GM21423 (cell line): ENCODE measurements at regions not wholly inside any gene's neighbourhood (a gene's known extent, or its start where the extent isn't known, plus 50 kb on each side); places are given as distances from the start of the nearest gene placed in this dataset.

Experiments used
- ATAC-seq: cut with Tn5 transposase; IDR thresholded peaks from one replicate; pipeline ENCODE4 v1.9.1; 2021; ENCODE audit warnings: mild to moderate bottlenecking, moderate library complexity; ENCODE audit not compliant: unreplicated experiment

GRCh38 chr21:22842875-22843274 is 1844.7 kb downstream of the NCAM2 start:
- ATAC-seq: no peak

- no peak for ATAC-seq
These were observed 1857.4 kb downstream of the NCAM2 start for GRCh38 chr21:22855581-22855980.

GRCh38 chr21:22871692-22872091 is 1873.5 kb downstream of the NCAM2 start:
- ATAC-seq: no peak

GRCh38 chr21:22880573-22880972 is 1882.4 kb downstream of the NCAM2 start:
- no peak for ATAC-seq

GRCh38 chr21:22881131-22881530 is 1882.9 kb downstream of the NCAM2 start:
- ATAC-seq: no peak

GRCh38 chr21:22885079-22885478 is 1886.9 kb downstream of the NCAM2 start:
- no peak for ATAC-seq

GRCh38 chr21:22885614-22886013 is 1887.4 kb downstream of the NCAM2 start:
- ATAC-seq: no peak

- no peak for ATAC-seq
These were observed 1891.2 kb downstream of the NCAM2 start for GRCh38 chr21:22889445-22889844.

GRCh38 chr21:22890656-22891055 is 1892.4 kb downstream of the NCAM2 start:
- no peak for ATAC-seq

GRCh38 chr21:22892028-22892427 is 1893.8 kb downstream of the NCAM2 start:
- ATAC-seq: no peak

- no peak for ATAC-seq
These were observed 1894.5 kb downstream of the NCAM2 start for GRCh38 chr21:22892740-22893139.

GRCh38 chr21:22898051-22898665 is 1899.9 kb downstream of the NCAM2 start:
- no peak for ATAC-seq

- ATAC-seq: no peak
These were observed 1902.3 kb downstream of the NCAM2 start for GRCh38 chr21:22900490-22900889.

GRCh38 chr21:22903851-22904250 is 1905.6 kb downstream of the NCAM2 start:
- no peak for ATAC-seq

GRCh38 chr21:22904385-22904784 is 1906.2 kb downstream of the NCAM2 start:
- ATAC-seq: no peak

GRCh38 chr21:22925032-22925431 is 1926.8 kb downstream of the NCAM2 start:
- ATAC-seq: no peak

- ATAC-seq: no peak
These were observed 1929.3 kb downstream of the NCAM2 start for GRCh38 chr21:22927469-22927868.

GRCh38 chr21:22941779-22942490 is 1943.7 kb downstream of the NCAM2 start:
- ATAC-seq: no peak

- ATAC-seq: no peak
These were observed 1957.3 kb downstream of the NCAM2 start for GRCh38 chr21:22955559-22955958.

- no peak for ATAC-seq
These were observed 1963.0 kb downstream of the NCAM2 start for GRCh38 chr21:22961258-22961657.

GRCh38 chr21:22965455-22966135 is 1967.4 kb downstream of the NCAM2 start:
- no peak for ATAC-seq

GRCh38 chr21:22981819-22982218 is 1983.6 kb downstream of the NCAM2 start:
- ATAC-seq: no peak
